NCI-H187 (cell line): ENCODE measurements at regions not wholly inside any gene's neighbourhood (a gene's known extent, or its start where the extent isn't known, plus 50 kb on each side); places are given as distances from the start of the nearest gene placed in this dataset.

Experiments used
- DNase-seq, 2 experiments: peaks; one replicate each; lab custom pipeline; 2025; lab: John Stamatoyannopoulos, UW

- no peak for DNase-seq
Observed at GRCh38 chr3:4029135-4029534, 229.9 kb downstream of the LRRN1 start.

- DNase-seq = no peak
Observed at GRCh38 chr3:4030624-4031023, 231.4 kb downstream of the LRRN1 start.

- no peak for DNase-seq
Observed at GRCh38 chr3:4033296-4033695, 234.1 kb downstream of the LRRN1 start.

DNA sequence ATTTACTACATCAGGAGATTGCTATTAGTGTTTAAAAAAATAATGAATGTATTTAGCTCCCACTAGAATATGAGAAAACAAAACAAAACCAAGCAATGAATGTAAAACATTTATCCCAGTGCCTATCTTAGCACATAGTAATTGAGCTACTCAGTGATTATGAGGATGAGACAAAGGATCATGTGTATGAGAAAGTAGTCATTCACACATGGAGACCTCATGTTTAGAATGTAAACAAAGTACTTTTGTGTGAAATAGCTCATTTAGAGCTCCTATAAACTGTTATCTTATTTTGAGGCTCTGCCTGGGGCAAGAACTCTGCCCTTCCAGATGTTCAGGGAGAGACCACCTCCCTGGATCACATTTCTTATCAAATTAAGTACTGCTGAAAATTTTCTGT lies 236.8 kb downstream of the LRRN1 start:
- DNase-seq = no peak

DNA sequence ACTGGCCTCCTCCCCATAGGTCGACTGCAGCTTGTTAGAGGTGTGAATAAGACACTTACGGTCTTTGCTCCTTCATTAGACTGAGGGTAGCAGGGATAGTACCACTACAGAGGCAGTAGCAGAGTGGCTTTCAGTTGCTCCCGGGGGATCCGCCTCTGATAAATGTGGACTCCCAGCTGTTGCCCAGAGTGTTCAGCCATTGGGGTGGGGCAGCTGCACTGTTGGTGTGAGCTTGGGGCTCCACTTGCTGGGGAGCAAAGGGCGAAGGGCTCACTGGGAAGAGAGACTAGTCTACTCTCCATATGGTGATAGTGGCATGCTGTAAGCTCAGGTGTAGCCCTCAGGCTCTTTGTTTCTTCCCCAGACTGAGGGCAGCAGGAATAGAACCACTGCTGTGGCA lies 239.1 kb downstream of the LRRN1 start:
- DNase-seq = no peak

DNA sequence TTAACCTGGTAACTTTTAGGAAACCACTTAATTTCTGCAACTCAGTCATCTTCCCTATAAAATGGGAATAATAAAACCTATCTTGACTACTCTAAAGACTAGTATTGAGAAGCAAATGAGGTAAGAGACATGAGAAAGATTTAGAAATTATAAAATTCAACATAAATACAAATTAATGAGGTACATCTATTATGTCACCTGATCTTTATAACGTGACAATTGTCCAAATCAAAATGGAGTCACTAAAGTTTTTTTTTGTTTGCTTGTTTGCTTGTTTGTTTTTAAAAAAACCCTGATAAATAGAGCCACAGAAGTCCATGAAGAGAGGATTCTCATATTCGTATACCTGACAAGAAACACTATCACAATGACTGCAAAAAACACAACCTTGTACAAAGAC lies 242.8 kb downstream of the LRRN1 start:
- no peak for DNase-seq

- no peak for DNase-seq
Observed at GRCh38 chr3:4042869-4043268, 243.6 kb downstream of the LRRN1 start.

- DNase-seq = no peak
Observed at GRCh38 chr3:4043867-4044575, 244.8 kb downstream of the LRRN1 start.

- no peak for DNase-seq
Observed at GRCh38 chr3:4044619-4045018, 245.4 kb downstream of the LRRN1 start.

DNA sequence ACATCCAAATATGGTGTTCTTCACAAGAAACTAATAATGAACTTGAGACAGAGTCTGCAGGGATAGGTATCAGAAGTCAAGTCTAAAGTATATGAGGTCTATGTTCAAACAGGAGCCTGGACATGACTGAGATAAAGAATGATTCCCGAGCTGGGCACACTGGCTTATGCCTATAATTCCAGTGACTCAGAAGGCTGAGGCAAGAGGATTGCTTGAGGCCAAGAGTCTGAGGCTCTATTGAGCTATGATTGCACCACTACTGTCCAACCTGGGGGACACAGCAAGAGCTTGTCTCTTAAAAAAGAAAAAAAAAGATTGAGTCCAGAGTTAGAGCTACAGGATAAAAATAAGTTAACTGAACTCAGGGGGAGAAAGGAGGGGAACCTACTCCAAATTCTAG lies 246.5 kb downstream of the LRRN1 start:
- no peak for DNase-seq

GRCh38 chr3:4047366-4047765 lies 248.1 kb downstream of the LRRN1 start:
- no peak for DNase-seq

DNA sequence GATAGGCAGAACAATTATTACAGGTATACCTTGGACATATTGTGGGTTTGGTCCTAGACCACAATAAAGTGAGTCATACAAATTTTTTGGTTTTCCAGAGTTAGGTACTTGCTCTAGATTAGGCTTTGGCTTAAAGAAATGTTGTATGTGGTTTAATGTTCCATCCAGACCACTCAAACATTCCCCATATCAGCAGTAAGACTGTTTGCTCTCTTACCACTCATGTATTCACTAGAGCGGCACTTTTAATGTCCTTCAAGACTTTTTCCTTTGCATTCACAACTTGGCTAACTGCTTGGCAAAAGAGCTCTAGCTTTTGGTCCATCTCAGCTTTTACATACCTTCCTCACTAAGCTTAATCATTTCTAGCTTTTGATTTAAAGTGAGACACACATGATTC lies 250.5 kb upstream of the SETMAR start:
- no peak for DNase-seq

DNA sequence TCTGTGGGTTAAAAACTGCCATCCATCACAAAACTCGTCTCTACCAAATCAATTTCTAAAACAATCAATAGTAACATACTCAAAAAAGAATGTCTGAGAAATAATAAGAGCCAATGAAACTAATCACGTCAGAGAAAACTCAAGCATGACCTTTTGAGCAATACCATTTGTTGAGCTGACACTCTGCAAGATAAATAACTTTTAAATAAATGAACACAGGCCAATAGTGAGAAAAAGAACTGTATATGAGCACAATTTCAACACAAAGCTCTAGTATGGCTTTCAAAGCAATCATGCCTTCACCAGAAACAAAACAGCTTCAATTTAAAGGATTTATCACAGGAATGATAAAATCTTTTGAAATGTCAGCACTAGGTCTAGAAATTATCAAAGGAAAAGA lies 249.2 kb upstream of the SETMAR start:
- DNase-seq = no peak

GRCh38 chr3:4060064-4060463 lies 243.1 kb upstream of the SETMAR start:
- no peak for DNase-seq

- DNase-seq = no peak
Observed at GRCh38 chr3:4060603-4061002, 242.6 kb upstream of the SETMAR start.

- no peak for DNase-seq
Observed at GRCh38 chr3:4061195-4061594, 242.0 kb upstream of the SETMAR start.

DNA sequence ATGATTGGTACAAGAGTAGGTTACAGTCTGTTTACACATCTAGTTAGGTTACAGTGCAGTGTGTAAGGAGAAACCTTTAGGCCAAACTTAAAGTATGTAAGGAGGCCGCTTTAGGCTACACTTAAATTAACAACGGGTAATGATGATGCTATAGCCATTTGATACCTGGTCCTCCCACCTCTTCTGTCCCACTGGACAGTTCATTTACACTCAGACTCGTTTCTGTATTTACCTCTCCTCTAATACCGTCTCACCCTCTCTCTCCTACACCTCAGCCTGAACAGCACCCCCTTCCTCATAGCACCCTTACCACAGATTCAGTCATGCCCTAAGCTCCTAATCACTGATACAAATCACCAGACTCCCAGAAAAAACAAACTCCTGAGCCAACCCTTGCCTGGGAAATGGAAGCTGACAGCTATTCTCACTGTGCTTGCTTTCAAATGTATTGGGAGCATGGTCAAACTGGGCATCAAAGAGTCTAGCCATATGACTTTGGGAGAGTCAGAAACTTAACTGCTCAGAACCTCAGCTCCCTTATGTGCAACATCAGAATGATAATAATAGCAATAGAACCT lies 241.3 kb upstream of the SETMAR start:
- no peak for DNase-seq

DNA sequence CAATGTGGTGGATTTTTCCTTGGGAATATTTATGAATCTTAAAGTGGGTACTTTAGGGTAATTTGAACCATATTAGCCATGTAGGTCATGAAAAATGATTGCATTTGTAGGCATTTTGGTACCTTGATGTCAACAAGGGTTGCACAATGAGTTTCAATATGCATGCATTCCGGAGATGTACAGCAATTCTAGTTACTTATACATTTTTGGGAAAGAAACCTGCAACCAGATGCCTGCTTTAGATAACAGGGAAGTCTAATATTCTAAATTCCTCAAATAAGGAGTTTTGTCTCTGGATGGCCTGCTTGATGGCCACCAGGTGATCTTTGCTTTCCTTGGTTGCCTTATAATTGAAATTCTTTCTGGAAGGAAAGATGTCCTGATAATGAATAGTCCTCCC lies 240.5 kb upstream of the SETMAR start:
- DNase-seq = no peak

GRCh38 chr3:4063916-4064574 lies 239.1 kb upstream of the SETMAR start:
- no peak for DNase-seq

- no peak for DNase-seq
Observed at GRCh38 chr3:4065085-4065484, 238.1 kb upstream of the SETMAR start.

DNA sequence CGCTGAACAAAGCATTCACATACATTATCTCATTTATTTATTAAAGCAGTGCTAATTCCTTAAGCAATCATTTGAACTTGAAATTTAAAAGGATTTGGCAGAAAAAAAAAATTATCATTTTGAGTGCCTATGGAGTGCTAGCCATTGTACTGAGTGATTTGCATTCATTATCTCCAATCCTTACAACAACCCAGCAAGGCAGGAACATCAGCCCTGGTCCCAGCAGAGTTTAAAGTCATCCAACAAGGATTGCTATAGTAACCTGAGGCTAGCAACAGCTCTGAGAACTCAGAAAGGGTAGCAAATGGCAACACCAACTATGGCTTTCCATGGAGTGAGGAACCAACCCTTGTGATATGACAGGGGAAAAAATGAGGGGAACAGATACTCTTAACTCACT lies 237.6 kb upstream of the SETMAR start:
- no peak for DNase-seq

- no peak for DNase-seq
Observed at GRCh38 chr3:4067893-4068292, 235.3 kb upstream of the SETMAR start.

DNA sequence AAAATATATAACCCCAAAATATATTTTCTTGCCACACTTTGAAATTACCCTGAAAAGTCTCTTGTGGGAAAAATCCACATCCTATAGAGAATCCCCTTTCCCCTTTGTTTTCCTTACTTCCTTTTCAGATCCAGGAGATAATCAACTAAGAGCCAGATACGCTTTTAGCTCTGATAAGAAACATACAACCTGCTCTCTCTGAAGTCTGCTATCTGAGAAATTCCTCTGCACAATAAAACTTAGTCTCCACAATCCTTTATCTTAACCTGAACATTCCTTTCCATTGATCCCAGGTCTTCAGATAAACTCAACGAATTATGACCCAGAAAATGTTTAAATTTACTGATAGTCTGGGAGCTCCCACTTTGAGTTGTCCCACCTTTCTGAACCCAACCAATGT lies 233.4 kb upstream of the SETMAR start:
- no peak for DNase-seq
